HepG2 (cell line): ENCODE measurements at regions not wholly inside any gene's neighbourhood (a gene's known extent, or its start where the extent isn't known, plus 50 kb on each side); places are given as distances from the start of the nearest gene placed in this dataset.

ENCODE experiments used
- BHLHE40 ChIP-seq: IDR thresholded peaks from 2 replicates; pipeline ENCODE4 v1.6.1; 2011; ENCODE audit warnings: low read length, improper control_type of control experiment
- HDAC2 ChIP-seq: sonication (generic); formaldehyde crosslinking; IDR thresholded peaks from 2 replicates; pipeline ENCODE4 v1.4.0; 2020; ENCODE audit warnings: missing genetic modification reagents
- HMGA1 ChIP-seq: sonication (generic); formaldehyde crosslinking; conservative IDR thresholded peaks from 2 replicates; pipeline ENCODE4 v1.4.0; 2020; ENCODE audit warnings: missing genetic modification reagents
- ISL2 ChIP-seq: sonication (generic); formaldehyde crosslinking; IDR thresholded peaks from 2 replicates; pipeline ENCODE4 v1.5.0; 2020; ENCODE audit warnings: missing genetic modification reagents
- KDM1A ChIP-seq: IDR thresholded peaks from 2 replicates; pipeline ENCODE4 v1.6.1; 2016; ENCODE audit warnings: missing compliant biosample characterization
- MAZ ChIP-seq, 2 experiments: sonication (generic) in 1 of 2; formaldehyde crosslinking in 1 of 2; IDR thresholded peaks; 2 replicates each; pipeline versions ENCODE4 v1.5.0 to v1.6.1; 2012 to 2020; ENCODE audit warnings: low read depth in 2 of 2, mild to moderate bottlenecking in 2 of 2, borderline replicate concordance in 1 of 2, improper control_type of control experiment in 1 of 2, low read length in 1 of 2, missing genetic modification reagents in 1 of 2, moderate library complexity in 1 of 2
- MXD4 ChIP-seq: IDR thresholded peaks from 2 replicates; pipeline ENCODE4 v1.6.1; 2016; ENCODE audit warnings: mild to moderate bottlenecking, missing biosample characterization, missing genetic modification reagents
- NCOA2 ChIP-seq: sonication (generic); formaldehyde crosslinking; IDR thresholded peaks from 2 replicates; pipeline ENCODE4 v1.8.0; 2022; ENCODE audit warnings: inconsistent platforms
- NCOA5 ChIP-seq: sonication (generic); formaldehyde crosslinking; IDR thresholded peaks from 2 replicates; pipeline ENCODE4 v1.4.0; 2020; ENCODE audit warnings: missing genetic modification reagents
- NR2F2 ChIP-seq: IDR thresholded peaks from 2 replicates; pipeline ENCODE4 v1.6.1; 2012; ENCODE audit warnings: low read depth, inconsistent platforms, borderline replicate concordance
- SALL2 ChIP-seq: sonication (generic); formaldehyde crosslinking; IDR thresholded peaks from 2 replicates; pipeline ENCODE4 v1.8.1; 2023; ENCODE audit warnings: mild to moderate bottlenecking, missing genetic modification reagents, inconsistent platforms
- SP4 ChIP-seq: sonication (generic); formaldehyde crosslinking; IDR thresholded peaks from 2 replicates; pipeline ENCODE4 v1.8.1; 2023; ENCODE audit warnings: mild to moderate bottlenecking, missing genetic modification reagents
- ZFP37 ChIP-seq: sonication (generic); formaldehyde crosslinking; IDR thresholded peaks from 2 replicates; pipeline ENCODE4 v1.4.0; 2020; ENCODE audit warnings: missing genetic modification reagents, borderline replicate concordance
- ZNF253 ChIP-seq: sonication (generic); formaldehyde crosslinking; IDR thresholded peaks from 2 replicates; pipeline ENCODE4 v1.8.0; 2022; ENCODE audit warnings: mild to moderate bottlenecking, missing genetic modification reagents, borderline replicate concordance
- ZNF282 ChIP-seq: fragments of 450-650 bp; IDR thresholded peaks from 2 replicates; pipeline ENCODE4 v1.6.1; 2018; ENCODE audit not compliant: partially characterized antibody
- ZNF292 ChIP-seq: sonication (generic); formaldehyde crosslinking; IDR thresholded peaks from 2 replicates; pipeline ENCODE4 v1.8.1; 2022; ENCODE audit warnings: mild to moderate bottlenecking, low read depth, missing genetic modification reagents, borderline replicate concordance
- ZNF441 ChIP-seq: sonication (generic); formaldehyde crosslinking; IDR thresholded peaks from 2 replicates; pipeline ENCODE4 v1.7.0; 2021; ENCODE audit warnings: missing genetic modification reagents, borderline replicate concordance
- ZNF547 ChIP-seq: sonication (generic); formaldehyde crosslinking; IDR thresholded peaks from 2 replicates; pipeline ENCODE4 v1.5.1; 2020; ENCODE audit warnings: mild to moderate bottlenecking, missing genetic modification reagents
- ZNF598 ChIP-seq: sonication (generic); formaldehyde crosslinking; IDR thresholded peaks from 2 replicates; pipeline ENCODE4 v1.5.1; 2020; ENCODE audit warnings: mild to moderate bottlenecking, missing genetic modification reagents, borderline replicate concordance
- ZNF841 ChIP-seq: sonication (generic); formaldehyde crosslinking; IDR thresholded peaks from 2 replicates; pipeline ENCODE4 v1.8.1; 2023; ENCODE audit warnings: missing genetic modification reagents, borderline replicate concordance
- ZNF883 ChIP-seq: sonication (generic); formaldehyde crosslinking; IDR thresholded peaks from 2 replicates; pipeline ENCODE4 v1.5.1; 2020; ENCODE audit warnings: mild to moderate bottlenecking, missing genetic modification reagents; ENCODE audit errors: not compliant biosample characterization
- TF ChIP-seq, protein P1 (sequence below): sonication (generic); formaldehyde crosslinking; IDR thresholded peaks from 2 replicates; pipeline ENCODE4 v1.8.0; 2022; ENCODE audit warnings: missing genetic modification reagents, mild to moderate bottlenecking, borderline replicate concordance
- TF ChIP-seq, protein P2 (sequence below): sonication (generic); formaldehyde crosslinking; IDR thresholded peaks from 2 replicates; pipeline ENCODE4 v1.4.0; 2020; ENCODE audit warnings: missing genetic modification reagents
- TF ChIP-seq, protein P3 (sequence below): sonication (generic); formaldehyde crosslinking; conservative IDR thresholded peaks from 2 replicates; pipeline ENCODE4 v1.8.0; 2022; ENCODE audit warnings: mild to moderate bottlenecking, moderate library complexity, missing genetic modification reagents
- TF ChIP-seq, protein P4 (sequence below): sonication (generic); formaldehyde crosslinking; IDR thresholded peaks from 2 replicates; pipeline ENCODE4 v1.5.0; 2020; ENCODE audit warnings: missing genetic modification reagents
- TF ChIP-seq, protein P5 (sequence below): sonication (generic); formaldehyde crosslinking; IDR thresholded peaks from 2 replicates; pipeline ENCODE4 v1.5.1; 2020; ENCODE audit warnings: missing genetic modification reagents, mild to moderate bottlenecking, borderline replicate concordance

DNA sequence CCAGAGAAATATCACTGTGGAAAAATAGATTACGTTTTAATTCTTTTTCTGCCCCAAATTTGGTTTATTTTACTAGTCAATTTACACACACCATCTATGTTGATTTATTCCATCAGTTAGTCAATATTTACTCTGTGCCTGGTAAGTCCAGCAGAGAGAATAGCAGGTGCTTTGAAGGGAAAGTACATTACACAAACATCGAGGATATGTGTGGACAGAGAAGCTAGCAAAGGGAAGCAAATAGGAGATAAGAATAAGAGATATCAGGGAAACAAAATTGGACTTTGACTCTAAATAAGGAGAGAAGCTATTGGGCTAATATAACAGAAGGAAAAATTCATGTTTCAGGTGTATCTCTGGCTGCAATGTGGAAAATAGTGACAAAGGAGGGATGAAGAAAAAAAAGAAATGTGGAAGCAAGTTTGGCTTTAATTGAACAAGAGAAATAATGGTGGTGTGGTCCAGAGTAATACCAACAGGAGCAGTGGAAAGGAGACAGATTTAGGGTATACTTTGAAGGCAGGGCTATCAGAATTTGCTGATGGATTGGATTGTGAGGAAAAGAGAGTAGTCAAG is 587.7 kb upstream of the CDH6 start (continued):
- TF ChIP-seq, protein P1, sequence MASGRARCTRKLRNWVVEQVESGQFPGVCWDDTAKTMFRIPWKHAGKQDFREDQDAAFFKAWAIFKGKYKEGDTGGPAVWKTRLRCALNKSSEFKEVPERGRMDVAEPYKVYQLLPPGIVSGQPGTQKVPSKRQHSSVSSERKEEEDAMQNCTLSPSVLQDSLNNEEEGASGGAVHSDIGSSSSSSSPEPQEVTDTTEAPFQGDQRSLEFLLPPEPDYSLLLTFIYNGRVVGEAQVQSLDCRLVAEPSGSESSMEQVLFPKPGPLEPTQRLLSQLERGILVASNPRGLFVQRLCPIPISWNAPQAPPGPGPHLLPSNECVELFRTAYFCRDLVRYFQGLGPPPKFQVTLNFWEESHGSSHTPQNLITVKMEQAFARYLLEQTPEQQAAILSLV (CRISPR knock-in tag): no peak
- TF ChIP-seq ZNF282 (no peak), ISL2 (peak; percentile 99), ZNF598 (CRISPR knock-in tag) (no peak), NCOA2 (peak; percentile 98), ZNF547 (CRISPR knock-in tag) (no peak), MAZ (IDR thresholded peaks at IDR 0.05; ENCODE audit: borderline replicate concordance, low read depth, low read length) (no peak), MAZ (CRISPR knock-in tag; IDR thresholded peaks at IDR 0.05; ENCODE audit: low read depth) (no peak), ZNF841 (CRISPR knock-in tag) (no peak), SALL2 (CRISPR knock-in tag) (no peak), KDM1A (CRISPR knock-in tag) (0 out of 2 replicates have a peak, but pooled peaks have one; percentile 44), ZNF883 (CRISPR knock-in tag) (no peak), ZFP37 (CRISPR knock-in tag) (no peak), ZNF253 (CRISPR knock-in tag) (no peak), ZNF292 (CRISPR knock-in tag) (no peak), HMGA1 (CRISPR knock-in tag) (no peak), BHLHE40 (0 out of 2 replicates have a peak, but pooled peaks have one; percentile 42), MXD4 (no peak), ZNF441 (no peak), NR2F2 (peak; percentile 75; the same call in 1 of the 2 replicates), SP4 (CRISPR knock-in tag) (no peak), NCOA5 (CRISPR knock-in tag) (no peak), HDAC2 (CRISPR knock-in tag) (peak; percentile 97)
- TF ChIP-seq, protein P2, sequence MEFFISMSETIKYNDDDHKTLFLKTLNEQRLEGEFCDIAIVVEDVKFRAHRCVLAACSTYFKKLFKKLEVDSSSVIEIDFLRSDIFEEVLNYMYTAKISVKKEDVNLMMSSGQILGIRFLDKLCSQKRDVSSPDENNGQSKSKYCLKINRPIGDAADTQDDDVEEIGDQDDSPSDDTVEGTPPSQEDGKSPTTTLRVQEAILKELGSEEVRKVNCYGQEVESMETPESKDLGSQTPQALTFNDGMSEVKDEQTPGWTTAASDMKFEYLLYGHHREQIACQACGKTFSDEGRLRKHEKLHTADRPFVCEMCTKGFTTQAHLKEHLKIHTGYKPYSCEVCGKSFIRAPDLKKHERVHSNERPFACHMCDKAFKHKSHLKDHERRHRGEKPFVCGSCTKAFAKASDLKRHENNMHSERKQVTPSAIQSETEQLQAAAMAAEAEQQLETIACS (CRISPR knock-in tag): no peak
- TF ChIP-seq, protein P3, sequence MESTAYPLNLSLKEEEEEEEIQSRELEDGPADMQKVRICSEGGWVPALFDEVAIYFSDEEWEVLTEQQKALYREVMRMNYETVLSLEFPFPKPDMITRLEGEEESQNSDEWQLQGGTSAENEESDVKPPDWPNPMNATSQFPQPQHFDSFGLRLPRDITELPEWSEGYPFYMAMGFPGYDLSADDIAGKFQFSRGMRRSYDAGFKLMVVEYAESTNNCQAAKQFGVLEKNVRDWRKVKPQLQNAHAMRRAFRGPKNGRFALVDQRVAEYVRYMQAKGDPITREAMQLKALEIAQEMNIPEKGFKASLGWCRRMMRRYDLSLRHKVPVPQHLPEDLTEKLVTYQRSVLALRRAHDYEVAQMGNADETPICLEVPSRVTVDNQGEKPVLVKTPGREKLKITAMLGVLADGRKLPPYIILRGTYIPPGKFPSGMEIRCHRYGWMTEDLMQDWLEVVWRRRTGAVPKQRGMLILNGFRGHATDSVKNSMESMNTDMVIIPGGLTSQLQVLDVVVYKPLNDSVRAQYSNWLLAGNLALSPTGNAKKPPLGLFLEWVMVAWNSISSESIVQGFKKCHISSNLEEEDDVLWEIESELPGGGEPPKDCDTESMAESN (CRISPR knock-in tag): no peak; the same call in 1 of the 2 replicates
- TF ChIP-seq, protein P4, sequence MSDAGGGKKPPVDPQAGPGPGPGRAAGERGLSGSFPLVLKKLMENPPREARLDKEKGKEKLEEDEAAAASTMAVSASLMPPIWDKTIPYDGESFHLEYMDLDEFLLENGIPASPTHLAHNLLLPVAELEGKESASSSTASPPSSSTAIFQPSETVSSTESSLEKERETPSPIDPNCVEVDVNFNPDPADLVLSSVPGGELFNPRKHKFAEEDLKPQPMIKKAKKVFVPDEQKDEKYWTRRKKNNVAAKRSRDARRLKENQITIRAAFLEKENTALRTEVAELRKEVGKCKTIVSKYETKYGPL (CRISPR knock-in tag): peak; percentile 30; the same call in 1 of the 2 replicates
- TF ChIP-seq, protein P5, sequence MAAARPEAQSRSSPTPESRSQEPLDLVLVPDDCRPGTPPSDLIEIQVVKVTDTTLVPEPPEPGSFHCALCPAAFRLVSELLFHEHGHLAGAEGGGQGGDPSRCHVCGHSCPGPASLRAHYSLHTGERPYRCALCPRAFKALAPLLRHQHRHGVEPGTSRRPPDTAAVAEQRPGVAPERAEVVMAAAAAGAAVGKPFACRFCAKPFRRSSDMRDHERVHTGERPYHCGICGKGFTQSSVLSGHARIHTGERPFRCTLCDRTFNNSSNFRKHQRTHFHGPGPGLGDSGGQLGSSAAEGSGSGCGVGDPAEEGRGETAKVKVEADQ (CRISPR knock-in tag): no peak
